ENCODE measurements at regions not wholly inside any gene's neighbourhood (a gene's known extent, or its start where the extent isn't known, plus 50 kb on each side); places are given as distances from the start of the nearest gene placed in this dataset.

DNA sequence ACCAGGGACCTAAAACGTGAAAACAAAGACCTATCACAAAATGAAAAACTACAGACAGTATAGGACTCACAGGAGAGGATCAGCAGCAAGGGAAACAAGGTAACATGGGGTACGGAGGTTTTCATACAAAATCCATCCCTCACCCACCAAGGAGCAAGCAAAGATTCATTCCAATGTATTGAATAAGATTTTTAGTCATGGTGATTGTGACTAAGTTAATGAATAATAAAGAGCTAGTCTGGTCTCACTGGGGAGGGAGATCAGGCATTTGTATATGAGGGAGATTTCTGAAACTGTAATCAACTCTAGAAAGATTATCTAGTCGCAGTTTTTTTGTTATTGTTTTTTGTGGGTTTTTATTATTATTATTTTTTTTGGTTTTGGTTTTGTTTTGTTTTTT, 336.5 kb upstream of the MMADHC start:
- TF ChIP-seq YY1 (IDR thresholded peaks at IDR 0.05; ENCODE audit: insufficient read depth, insufficient read length) (no peak), SUZ12 (IDR thresholded peaks at IDR 0.05; ENCODE audit: extremely low read depth, insufficient read depth, insufficient read length) (no peak), ZNF274 (IDR thresholded peaks at IDR 0.05; ENCODE audit: low read depth, low read length) (no peak)
